ENCODE measurements at regions not wholly inside any gene's neighbourhood (a gene's known extent, or its start where the extent isn't known, plus 50 kb on each side); places are given as distances from the start of the nearest gene placed in this dataset.
"Not testable (repeated sequence)": the region's sequence is repeated elsewhere in the genome, so short reads cannot be mapped to it uniquely, and the experiment has no call there.

- no peak for DNase-seq
Observed at GRCh38 chr3:177804032-177804431, 606.8 kb upstream of the TBL1XR1 start.

- DNase-seq, result no peak
Observed at GRCh38 chr3:177804646-177805045, 607.4 kb upstream of the TBL1XR1 start.

GRCh38 chr3:177807150-177807875 is 610.0 kb upstream of the TBL1XR1 start:
- no peak for DNase-seq

GRCh38 chr3:177808928-177809478 is 611.7 kb upstream of the TBL1XR1 start:
- DNase-seq, result not testable (repeated sequence)

- no peak for DNase-seq
Observed at GRCh38 chr3:177810162-177810623, 612.9 kb upstream of the TBL1XR1 start.

- DNase-seq, result no peak
Observed at GRCh38 chr3:177811112-177811511, 613.8 kb upstream of the TBL1XR1 start.

GRCh38 chr3:177811835-177812234 is 614.6 kb upstream of the TBL1XR1 start:
- no peak for DNase-seq

GRCh38 chr3:177812492-177812891 is 615.2 kb upstream of the TBL1XR1 start:
- DNase-seq, result no peak

GRCh38 chr3:177813322-177813721 is 616.0 kb upstream of the TBL1XR1 start:
- no peak for DNase-seq

GRCh38 chr3:177816667-177817208 is 619.5 kb upstream of the TBL1XR1 start:
- no peak for DNase-seq

- no peak for DNase-seq
Observed at GRCh38 chr3:177817751-177818150, 620.5 kb upstream of the TBL1XR1 start.

- DNase-seq, result no peak
Observed at GRCh38 chr3:177818712-177819240, 621.5 kb upstream of the TBL1XR1 start.

- no peak for DNase-seq
Observed at GRCh38 chr3:177820683-177821316, 623.5 kb upstream of the TBL1XR1 start.

GRCh38 chr3:177822681-177823096 is 625.4 kb upstream of the TBL1XR1 start:
- DNase-seq, result no peak

GRCh38 chr3:177823701-177824189 is 626.5 kb upstream of the TBL1XR1 start:
- no peak for DNase-seq

- no peak for DNase-seq
Observed at GRCh38 chr3:177824190-177824786, 627.0 kb upstream of the TBL1XR1 start.

GRCh38 chr3:177824841-177825240 is 627.6 kb upstream of the TBL1XR1 start:
- no peak for DNase-seq

GRCh38 chr3:177826253-177826652 is 629.0 kb upstream of the TBL1XR1 start:
- DNase-seq, result no peak

- no peak for DNase-seq
Observed at GRCh38 chr3:177827511-177828207, 630.4 kb upstream of the TBL1XR1 start.

- no peak for DNase-seq
Observed at GRCh38 chr3:177828208-177828565, 630.9 kb upstream of the TBL1XR1 start.

- DNase-seq, result no peak
Observed at GRCh38 chr3:177830411-177830849, 633.1 kb upstream of the TBL1XR1 start.

- DNase-seq, result no peak
Observed at GRCh38 chr3:177831361-177831760, 634.1 kb upstream of the TBL1XR1 start.
